Stimulated activated CD4-positive, alpha-beta T cell treated with anti-CD3 and anti-CD28 coated beads, Interleukin-1b, Interleukin-23, amount 100 ng/mL, for 48 hours (primary cell): ENCODE measurements at regions not wholly inside any gene's neighbourhood (a gene's known extent, or its start where the extent isn't known, plus 50 kb on each side); places are given as distances from the start of the nearest gene placed in this dataset.

Experiments used
- DNase-seq: peaks from one replicate; pipeline ENCODE4 v3.0.0-alpha.2; 2020

GRCh38 chr5:128749136-128749898 is 211.3 kb upstream of the FBN2 start:
- no peak for DNase-seq

GRCh38 chr5:128750155-128750554 is 212.1 kb upstream of the FBN2 start:
- no peak for DNase-seq

GRCh38 chr5:128757196-128757959 is 207.9 kb upstream of the SLC27A6 start:
- no peak for DNase-seq

- DNase-seq: no peak
These were observed 202.5 kb upstream of the SLC27A6 start for GRCh38 chr5:128762661-128763306.

GRCh38 chr5:128763321-128763720 is 202.0 kb upstream of the SLC27A6 start:
- DNase-seq: no peak

- no peak for DNase-seq
These were observed 200.5 kb upstream of the SLC27A6 start for GRCh38 chr5:128764601-128765310.

- DNase-seq: no peak
These were observed 199.7 kb upstream of the SLC27A6 start for GRCh38 chr5:128765448-128766061.

- no peak for DNase-seq
These were observed 198.9 kb upstream of the SLC27A6 start for GRCh38 chr5:128766406-128766805.

- no peak for DNase-seq
These were observed 194.4 kb upstream of the SLC27A6 start for GRCh38 chr5:128770907-128771306.

GRCh38 chr5:128772356-128772755 is 192.9 kb upstream of the SLC27A6 start:
- no peak for DNase-seq

- no peak for DNase-seq
These were observed 191.9 kb upstream of the SLC27A6 start for GRCh38 chr5:128773378-128773777.

GRCh38 chr5:128774605-128775004 is 190.7 kb upstream of the SLC27A6 start:
- no peak for DNase-seq

- no peak for DNase-seq
These were observed 189.7 kb upstream of the SLC27A6 start for GRCh38 chr5:128775558-128775957.

GRCh38 chr5:128777052-128777451 is 188.2 kb upstream of the SLC27A6 start:
- no peak for DNase-seq

- no peak for DNase-seq
These were observed 186.8 kb upstream of the SLC27A6 start for GRCh38 chr5:128778474-128778873.

GRCh38 chr5:128782446-128782845 is 182.8 kb upstream of the SLC27A6 start:
- no peak for DNase-seq

- DNase-seq: no peak
These were observed 180.6 kb upstream of the SLC27A6 start for GRCh38 chr5:128784726-128785125.

GRCh38 chr5:128791312-128791711 is 174.0 kb upstream of the SLC27A6 start:
- DNase-seq: no peak

- DNase-seq: no peak
These were observed 168.8 kb upstream of the SLC27A6 start for GRCh38 chr5:128796506-128796905.

GRCh38 chr5:128798871-128799270 is 166.4 kb upstream of the SLC27A6 start:
- no peak for DNase-seq

- DNase-seq: no peak
These were observed 165.3 kb upstream of the SLC27A6 start for GRCh38 chr5:128799945-128800344.

GRCh38 chr5:128800377-128800776 is 164.9 kb upstream of the SLC27A6 start:
- no peak for DNase-seq
